ENCODE measurements at regions not wholly inside any gene's neighbourhood (a gene's known extent, or its start where the extent isn't known, plus 50 kb on each side); places are given as distances from the start of the nearest gene placed in this dataset.

GRCh38 chrX:66328950-66329596 is 165.0 kb downstream of the HEPH start:
- no peaks in the 10 kb centered on the region for H3K4me1 Mint-ChIP-seq
- ATAC-seq (replicated peaks) = no peak
- H3K9me3 Mint-ChIP-seq = peaks cover 2 to 4% of the 10 kb centered on the region in 2 donors
- DNase-seq = no peak
- no peak overlapping the region for H3K4me3 Mint-ChIP-seq
- no peaks in the 10 kb centered on the region for H3K27me3 Mint-ChIP-seq
- H3K27ac Mint-ChIP-seq = no peak overlapping the region
- H3K36me3 Mint-ChIP-seq = no peaks in the 10 kb centered on the region

GRCh38 chrX:66360894-66361293 is 196.8 kb downstream of the HEPH start:
- no peak for DNase-seq
- no peaks in the 10 kb centered on the region for H3K4me1 Mint-ChIP-seq
- no peak for ATAC-seq (replicated peaks)
- H3K27me3 Mint-ChIP-seq = peaks cover 0 to 5% of the 10 kb centered on the region in 2 donors
- H3K9me3 Mint-ChIP-seq = peaks cover 0 to 2% of the 10 kb centered on the region in 2 donors
- H3K4me3 Mint-ChIP-seq = no peak overlapping the region
- H3K27ac Mint-ChIP-seq = no peak overlapping the region
- H3K36me3 Mint-ChIP-seq = no peaks in the 10 kb centered on the region

- DNase-seq (no peak), ATAC-seq (replicated peaks) (no peak)
- Mint-ChIP-seq H3K36me3 (no peaks in the 10 kb centered on the region), H3K9me3 (no peaks in the 10 kb centered on the region), H3K4me1 (no peaks in the 10 kb centered on the region), H3K4me3 (no peak overlapping the region), H3K27me3 (peaks cover 0 to 8% of the 10 kb centered on the region in 2 donors), H3K27ac (no peak overlapping the region)
These were observed 220.7 kb downstream of the HEPH start for GRCh38 chrX:66384722-66385121.

- Mint-ChIP-seq H3K9me3 (peaks cover 4 to 10% of the 10 kb centered on the region in 2 donors), H3K4me1 (peaks cover 0 to 2% of the 10 kb centered on the region in 2 donors), H3K4me3 (no peak overlapping the region), H3K36me3 (peaks cover 0 to 2% of the 10 kb centered on the region in 2 donors), H3K27me3 (peaks cover 2 to 4% of the 10 kb centered on the region in 2 donors), H3K27ac (no peak overlapping the region)
- ATAC-seq (replicated peaks) (no peak), DNase-seq (no peak)
These were observed 235.2 kb downstream of the HEPH start for GRCh38 chrX:66399273-66399672.

- no peak for ATAC-seq (replicated peaks)
- H3K27me3 Mint-ChIP-seq = peaks cover 8 to 9% of the 10 kb centered on the region in 2 donors
These were observed 236.7 kb downstream of the EDA2R start for GRCh38 chrX:66402165-66402564.

GRCh38 chrX:66408507-66408906 is 230.4 kb downstream of the EDA2R start:
- peaks cover 0 to 4% of the 10 kb centered on the region in 2 donors for H3K4me1 Mint-ChIP-seq
- no peak overlapping the region for H3K4me3 Mint-ChIP-seq
- H3K36me3 Mint-ChIP-seq = no peaks in the 10 kb centered on the region
- DNase-seq (no peak), ATAC-seq (replicated peaks) (peak; percentile 31 to 48)
- no peak overlapping the region for H3K27ac Mint-ChIP-seq
- H3K9me3 Mint-ChIP-seq = no peaks in the 10 kb centered on the region
- H3K27me3 Mint-ChIP-seq = peaks cover 14% of the 10 kb centered on the region in 2 donors

More at GRCh38 chrX:66402165-66402564, 236.7 kb downstream of the EDA2R start:
- no peaks in the 10 kb centered on the region for H3K9me3 Mint-ChIP-seq
- H3K4me1 Mint-ChIP-seq = peaks cover 0 to 2% of the 10 kb centered on the region in 2 donors
- no peak for DNase-seq
- H3K36me3 Mint-ChIP-seq = no peaks in the 10 kb centered on the region
- H3K27ac Mint-ChIP-seq = no peak overlapping the region
- no peak overlapping the region for H3K4me3 Mint-ChIP-seq

GRCh38 chrX:66410806-66411205 is 228.1 kb downstream of the EDA2R start:
- Mint-ChIP-seq H3K27ac (no peak overlapping the region), H3K36me3 (no peaks in the 10 kb centered on the region), H3K27me3 (peaks cover 5 to 6% of the 10 kb centered on the region in 2 donors), H3K4me1 (peaks cover 0 to 4% of the 10 kb centered on the region in 2 donors), H3K9me3 (no peaks in the 10 kb centered on the region), H3K4me3 (no peak overlapping the region)
- DNase-seq = no peak
- ATAC-seq (replicated peaks) = no peak
